ENCODE measurements at regions not wholly inside any gene's neighbourhood (a gene's known extent, or its start where the extent isn't known, plus 50 kb on each side); places are given as distances from the start of the nearest gene placed in this dataset.
A peak's percentile ranks its signal among the peaks of the same experiment; 100 is the strongest.

DNA sequence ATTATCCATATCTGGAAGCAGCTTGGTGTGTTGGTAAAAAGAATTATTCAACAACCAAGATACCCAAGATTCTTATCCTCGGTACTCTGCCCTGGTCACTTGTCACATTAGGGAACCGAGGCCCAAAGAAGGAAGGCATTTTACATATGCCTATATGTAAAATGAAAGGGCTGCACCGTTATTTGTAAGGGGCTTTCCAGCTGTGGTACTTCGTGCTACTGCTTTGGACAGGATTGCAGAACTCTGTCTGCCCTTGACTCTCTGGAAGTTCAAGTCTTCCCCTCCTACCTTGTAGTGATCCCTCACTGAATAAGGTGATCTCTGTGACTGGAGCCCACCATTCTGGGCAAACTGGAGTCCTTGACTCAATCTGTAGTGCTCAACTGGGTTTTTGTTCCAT is 198.9 kb upstream of the TOPAZ1 start:
- ATAC-seq (no peak), DNase-seq (no peak)
- H3K27ac ChIP-seq = no peak overlapping the region
- no peak overlapping the region for H3K4me3 ChIP-seq
- no peaks in the 10 kb centered on the region for H3K27me3 ChIP-seq
- TF ChIP-seq, protein P1, sequence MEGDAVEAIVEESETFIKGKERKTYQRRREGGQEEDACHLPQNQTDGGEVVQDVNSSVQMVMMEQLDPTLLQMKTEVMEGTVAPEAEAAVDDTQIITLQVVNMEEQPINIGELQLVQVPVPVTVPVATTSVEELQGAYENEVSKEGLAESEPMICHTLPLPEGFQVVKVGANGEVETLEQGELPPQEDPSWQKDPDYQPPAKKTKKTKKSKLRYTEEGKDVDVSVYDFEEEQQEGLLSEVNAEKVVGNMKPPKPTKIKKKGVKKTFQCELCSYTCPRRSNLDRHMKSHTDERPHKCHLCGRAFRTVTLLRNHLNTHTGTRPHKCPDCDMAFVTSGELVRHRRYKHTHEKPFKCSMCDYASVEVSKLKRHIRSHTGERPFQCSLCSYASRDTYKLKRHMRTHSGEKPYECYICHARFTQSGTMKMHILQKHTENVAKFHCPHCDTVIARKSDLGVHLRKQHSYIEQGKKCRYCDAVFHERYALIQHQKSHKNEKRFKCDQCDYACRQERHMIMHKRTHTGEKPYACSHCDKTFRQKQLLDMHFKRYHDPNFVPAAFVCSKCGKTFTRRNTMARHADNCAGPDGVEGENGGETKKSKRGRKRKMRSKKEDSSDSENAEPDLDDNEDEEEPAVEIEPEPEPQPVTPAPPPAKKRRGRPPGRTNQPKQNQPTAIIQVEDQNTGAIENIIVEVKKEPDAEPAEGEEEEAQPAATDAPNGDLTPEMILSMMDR (IDR thresholded peaks at IDR 0.05) = no peak
- no peaks in the 10 kb centered on the region for H3K9me3 ChIP-seq
- no peaks in the 10 kb centered on the region for H3K36me3 ChIP-seq
- H3K4me1 ChIP-seq = no peaks in the 10 kb centered on the region
- intact Hi-C loops (cut with DNase I) = no loop called here

DNA sequence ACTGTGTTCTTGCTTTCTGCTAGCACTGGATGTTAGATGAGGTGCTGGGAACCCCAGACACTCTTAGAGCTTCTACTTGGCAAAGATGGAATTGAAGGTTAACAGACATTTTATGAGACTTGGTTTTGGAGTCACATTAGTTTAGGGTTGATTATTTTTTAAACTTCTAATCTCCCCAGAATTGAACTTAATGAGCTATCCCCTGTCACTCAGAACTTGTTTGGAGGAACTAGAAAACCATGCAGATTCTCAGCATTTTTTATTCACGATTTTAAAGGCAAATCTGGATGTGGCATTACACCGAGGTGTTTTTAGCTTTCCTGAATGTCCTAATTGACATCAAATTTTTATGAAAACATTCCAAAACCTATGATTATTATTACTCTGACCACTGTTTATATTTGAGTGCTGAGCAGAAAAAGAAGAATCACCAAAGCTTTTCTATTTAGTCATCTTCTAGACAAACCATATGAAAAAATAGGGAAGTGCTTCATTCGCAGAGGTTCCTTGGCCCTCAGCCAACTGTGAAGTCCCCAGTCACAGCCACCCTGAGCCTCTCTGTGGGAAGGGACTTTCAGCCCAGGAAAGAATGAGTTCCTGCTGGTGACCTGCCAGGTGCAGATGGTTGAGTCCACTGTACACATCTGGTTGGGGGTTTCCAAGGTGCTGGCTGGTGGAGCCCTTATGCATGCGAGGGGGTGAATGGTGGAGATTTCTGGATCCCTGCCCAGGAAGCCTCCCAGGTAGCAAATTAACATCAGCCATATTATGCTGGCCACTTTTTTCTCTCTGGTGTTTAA is 196.0 kb upstream of the TOPAZ1 start:
- no peak overlapping the region for H3K27ac ChIP-seq
- no peak overlapping the region for H3K4me3 ChIP-seq
- H3K36me3 ChIP-seq = no peaks in the 10 kb centered on the region
- no peaks in the 10 kb centered on the region for H3K4me1 ChIP-seq
- no peaks in the 10 kb centered on the region for H3K27me3 ChIP-seq
- TF ChIP-seq, protein P1 (IDR thresholded peaks at IDR 0.05) = no peak
- DNase-seq (peak in 2 of 4 donors; percentile 27 to 64), ATAC-seq (peak; percentile 29)
- no peaks in the 10 kb centered on the region for H3K9me3 ChIP-seq
- intact Hi-C loops (cut with DNase I) = no loop called here

DNA sequence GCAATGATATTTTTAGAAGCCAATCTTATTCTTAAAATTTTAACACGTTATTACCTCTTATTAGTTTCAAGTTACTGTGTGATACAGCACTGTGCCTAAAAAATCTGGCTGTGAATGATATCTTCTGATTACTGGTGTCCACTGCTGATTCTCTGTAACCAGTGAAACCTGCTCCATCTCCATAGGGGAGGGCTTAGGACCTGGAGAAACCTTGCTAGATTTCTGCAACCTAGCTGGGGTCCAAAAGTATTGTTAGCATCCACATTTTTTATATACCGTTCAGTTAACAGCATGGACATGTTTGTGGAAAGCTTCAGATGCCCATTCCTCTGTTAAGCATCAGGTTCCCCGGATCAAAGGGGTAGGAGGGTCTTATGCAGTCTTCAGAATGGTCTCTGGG is 193.9 kb upstream of the TOPAZ1 start:
- no peaks in the 10 kb centered on the region for H3K9me3 ChIP-seq
- intact Hi-C loops (cut with DNase I) = no loop called here

DNA sequence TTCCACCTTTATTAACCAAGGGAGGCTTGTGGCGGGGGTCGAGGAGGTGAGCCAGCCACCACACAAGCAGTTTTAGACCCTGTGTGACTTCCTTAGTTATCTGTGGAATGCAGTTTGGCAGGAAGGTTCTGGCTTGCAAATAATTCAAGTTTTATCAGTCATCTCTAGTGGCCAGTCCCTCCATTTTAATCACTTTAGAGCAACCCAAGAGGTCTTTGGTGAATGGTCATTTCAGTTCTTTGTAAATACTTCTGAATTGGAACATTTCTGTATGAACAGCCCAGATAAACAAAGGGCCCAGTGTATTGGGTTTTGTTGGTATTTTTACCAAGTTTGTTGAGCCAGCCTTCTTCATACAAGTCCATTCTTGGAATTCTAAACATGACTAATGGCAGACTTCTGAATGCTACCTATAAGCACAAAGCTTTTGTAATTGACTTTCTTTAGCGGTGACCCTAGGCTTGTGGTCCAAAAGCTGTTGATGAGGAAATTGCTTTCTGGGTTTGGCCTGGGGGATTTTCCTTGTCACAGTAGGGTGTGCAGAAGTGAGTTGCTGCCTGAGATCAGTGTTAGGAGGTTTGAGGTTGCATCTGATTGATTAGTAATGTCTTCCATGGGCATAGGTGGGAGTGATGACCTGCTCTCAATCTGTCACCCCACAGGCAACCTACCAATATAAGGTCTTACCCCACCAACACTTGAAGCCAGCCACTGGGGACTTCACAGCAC is 193.3 kb upstream of the TOPAZ1 start:
- Histone ChIP-seq H3K27me3 (peaks cover 0 to 15% of the 10 kb centered on the region in 2 donors), H3K36me3 (no peaks in the 10 kb centered on the region), H3K27ac (no peak overlapping the region), H3K4me3 (no peak overlapping the region), H3K9me3 (no peaks in the 10 kb centered on the region), H3K4me1 (no peaks in the 10 kb centered on the region)
- intact Hi-C loops (cut with DNase I) = no loop called here
- TF ChIP-seq, protein P1 (IDR thresholded peaks at IDR 0.05) = no peak
- DNase-seq = peak in 1 of 4 donors; percentile 30
- peak; percentile 86 for ATAC-seq

More for the DNA sequence above, 193.9 kb upstream of the TOPAZ1 start:
- no peaks in the 10 kb centered on the region for H3K36me3 ChIP-seq
- TF ChIP-seq, protein P1 (IDR thresholded peaks at IDR 0.05) = no peak
- peak; percentile 5 for ATAC-seq
- DNase-seq = no peak
- peaks cover 0 to 9% of the 10 kb centered on the region in 2 donors for H3K27me3 ChIP-seq
- H3K4me1 ChIP-seq = no peaks in the 10 kb centered on the region
- H3K27ac ChIP-seq = no peak overlapping the region
- H3K4me3 ChIP-seq = no peak overlapping the region

DNA sequence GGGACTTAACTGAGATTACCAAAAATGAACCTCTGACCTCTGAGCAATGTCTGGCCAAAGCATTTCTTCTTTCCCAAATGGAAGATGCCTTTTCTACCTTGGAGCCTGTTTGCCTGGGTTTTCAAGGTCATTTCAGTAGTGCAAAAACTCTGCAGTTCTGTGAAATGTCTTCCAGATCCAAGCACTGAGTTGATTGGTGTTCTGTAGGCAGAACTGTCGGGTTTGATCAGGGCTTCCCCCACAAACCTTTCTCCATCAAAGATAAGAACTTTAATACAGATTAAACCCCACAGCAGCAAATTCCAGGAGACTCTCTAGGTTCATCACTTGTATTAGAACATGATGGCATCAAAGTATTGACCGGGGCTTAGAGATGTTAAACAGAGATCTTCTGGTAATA is 192.7 kb upstream of the TOPAZ1 start:
- TF ChIP-seq, protein P1 (IDR thresholded peaks at IDR 0.05) = no peak
- peaks cover 0 to 18% of the 10 kb centered on the region in 2 donors for H3K27me3 ChIP-seq
- ATAC-seq = no peak
- H3K4me1 ChIP-seq = no peaks in the 10 kb centered on the region
- intact Hi-C loops (cut with DNase I) = no loop called here
- no peak for DNase-seq
- no peaks in the 10 kb centered on the region for H3K36me3 ChIP-seq
- no peak overlapping the region for H3K27ac ChIP-seq
- no peaks in the 10 kb centered on the region for H3K9me3 ChIP-seq
- H3K4me3 ChIP-seq = no peak overlapping the region
